D721Med (cell line): ENCODE measurements at regions not wholly inside any gene's neighbourhood (a gene's known extent, or its start where the extent isn't known, plus 50 kb on each side); places are given as distances from the start of the nearest gene placed in this dataset.

Source experiments
- DNase-seq: peaks from one replicate; pipeline ENCODE4 v3.0.0; 2011; ENCODE audit warnings: low spot score; ENCODE audit not compliant: insufficient read length
- FAIRE-seq: peaks from 2 replicates; lab custom pipeline; 2011; peaks lifted over from hg19 to GRCh38; lab: Jason Lieb, UNC
- TF ChIP-seq, protein P1 (sequence below): IDR thresholded peaks from 2 replicates; pipeline ENCODE4 v1.5.1; 2012; ENCODE audit warnings: mild to moderate bottlenecking, control low read depth; ENCODE audit not compliant: insufficient read depth; ENCODE audit errors: missing control alignments

DNA sequence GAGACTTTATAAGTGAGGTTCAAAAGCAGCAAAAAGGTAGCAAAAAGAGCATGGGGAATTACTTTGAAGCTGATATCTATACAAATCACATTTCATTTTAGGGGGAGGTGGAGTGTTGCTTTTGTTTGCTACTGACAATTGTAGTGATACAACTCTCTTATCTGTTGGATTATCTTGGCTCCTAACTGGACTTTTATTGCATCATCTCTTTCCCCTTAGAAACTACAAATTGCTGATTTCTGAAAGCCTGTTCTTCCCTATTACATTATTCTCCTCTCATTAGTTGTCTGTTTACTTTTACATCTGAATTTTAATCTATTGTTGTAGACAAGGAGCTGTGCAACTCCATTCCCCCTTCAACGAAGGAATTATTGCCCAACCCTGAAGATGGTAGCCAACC is 75.0 kb upstream of the GNPDA2 start:
- TF ChIP-seq, protein P1, sequence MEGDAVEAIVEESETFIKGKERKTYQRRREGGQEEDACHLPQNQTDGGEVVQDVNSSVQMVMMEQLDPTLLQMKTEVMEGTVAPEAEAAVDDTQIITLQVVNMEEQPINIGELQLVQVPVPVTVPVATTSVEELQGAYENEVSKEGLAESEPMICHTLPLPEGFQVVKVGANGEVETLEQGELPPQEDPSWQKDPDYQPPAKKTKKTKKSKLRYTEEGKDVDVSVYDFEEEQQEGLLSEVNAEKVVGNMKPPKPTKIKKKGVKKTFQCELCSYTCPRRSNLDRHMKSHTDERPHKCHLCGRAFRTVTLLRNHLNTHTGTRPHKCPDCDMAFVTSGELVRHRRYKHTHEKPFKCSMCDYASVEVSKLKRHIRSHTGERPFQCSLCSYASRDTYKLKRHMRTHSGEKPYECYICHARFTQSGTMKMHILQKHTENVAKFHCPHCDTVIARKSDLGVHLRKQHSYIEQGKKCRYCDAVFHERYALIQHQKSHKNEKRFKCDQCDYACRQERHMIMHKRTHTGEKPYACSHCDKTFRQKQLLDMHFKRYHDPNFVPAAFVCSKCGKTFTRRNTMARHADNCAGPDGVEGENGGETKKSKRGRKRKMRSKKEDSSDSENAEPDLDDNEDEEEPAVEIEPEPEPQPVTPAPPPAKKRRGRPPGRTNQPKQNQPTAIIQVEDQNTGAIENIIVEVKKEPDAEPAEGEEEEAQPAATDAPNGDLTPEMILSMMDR, result no peak
- no peak for DNase-seq
- no peak for FAIRE-seq

GRCh38 chr4:44791831-44792230 is 65.5 kb upstream of the GNPDA2 start:
- DNase-seq (no peak), FAIRE-seq (no peak)
- TF ChIP-seq, protein P1, result no peak

DNA sequence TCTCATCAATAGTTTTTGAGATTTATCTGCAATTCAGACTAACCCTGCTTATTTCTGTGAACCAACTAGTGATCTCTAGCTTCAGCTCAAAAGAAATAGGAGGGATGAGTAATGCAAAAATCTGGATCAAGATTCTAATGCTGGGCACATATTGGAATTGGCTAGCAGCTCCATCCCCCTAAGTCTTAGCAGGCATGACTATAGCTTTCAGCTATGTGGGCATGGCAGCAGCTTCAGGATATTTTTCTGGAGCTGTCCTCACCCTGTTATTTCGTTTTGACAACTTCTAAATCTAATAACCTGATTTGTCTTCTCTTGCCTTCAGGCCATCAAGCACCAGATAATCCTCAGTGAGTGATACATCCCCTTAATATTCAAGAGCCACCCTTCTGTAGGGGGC is 50.8 kb upstream of the GNPDA2 start:
- DNase-seq (no peak), FAIRE-seq (no peak)
- TF ChIP-seq, protein P1, result no peak
